ENCODE measurements at regions not wholly inside any gene's neighbourhood (a gene's known extent, or its start where the extent isn't known, plus 50 kb on each side); places are given as distances from the start of the nearest gene placed in this dataset.

GRCh38 chr6:3638662-3639061, 112.9 kb downstream of the PXDC1 start:
- TF ChIP-seq, protein P1, sequence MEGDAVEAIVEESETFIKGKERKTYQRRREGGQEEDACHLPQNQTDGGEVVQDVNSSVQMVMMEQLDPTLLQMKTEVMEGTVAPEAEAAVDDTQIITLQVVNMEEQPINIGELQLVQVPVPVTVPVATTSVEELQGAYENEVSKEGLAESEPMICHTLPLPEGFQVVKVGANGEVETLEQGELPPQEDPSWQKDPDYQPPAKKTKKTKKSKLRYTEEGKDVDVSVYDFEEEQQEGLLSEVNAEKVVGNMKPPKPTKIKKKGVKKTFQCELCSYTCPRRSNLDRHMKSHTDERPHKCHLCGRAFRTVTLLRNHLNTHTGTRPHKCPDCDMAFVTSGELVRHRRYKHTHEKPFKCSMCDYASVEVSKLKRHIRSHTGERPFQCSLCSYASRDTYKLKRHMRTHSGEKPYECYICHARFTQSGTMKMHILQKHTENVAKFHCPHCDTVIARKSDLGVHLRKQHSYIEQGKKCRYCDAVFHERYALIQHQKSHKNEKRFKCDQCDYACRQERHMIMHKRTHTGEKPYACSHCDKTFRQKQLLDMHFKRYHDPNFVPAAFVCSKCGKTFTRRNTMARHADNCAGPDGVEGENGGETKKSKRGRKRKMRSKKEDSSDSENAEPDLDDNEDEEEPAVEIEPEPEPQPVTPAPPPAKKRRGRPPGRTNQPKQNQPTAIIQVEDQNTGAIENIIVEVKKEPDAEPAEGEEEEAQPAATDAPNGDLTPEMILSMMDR (IDR thresholded peaks at IDR 0.05; ENCODE audit: low read length) = no peak
- TF ChIP-seq EZH2 (optimal IDR thresholded peaks at IDR 0.05; ENCODE audit: low read depth, low read length) = no peak
- TF ChIP-seq EZH2phosphoT487 (IDR thresholded peaks at IDR 0.05; ENCODE audit: low read length) = no peak
- H4K20me1 ChIP-seq (ENCODE audit: insufficient read depth, low read length) = no peaks in the 10 kb centered on the region
- no peak overlapping the region for H3K4me2 ChIP-seq (ENCODE audit: low read depth, low read length)
- no peaks in the 10 kb centered on the region for H3K27me3 ChIP-seq (replicated peaks; ENCODE audit: insufficient read depth, low read length)
- no peaks in the 10 kb centered on the region for H3F3A ChIP-seq (ENCODE audit: insufficient read depth, low read length)
- H3K9me2 ChIP-seq (replicated peaks; ENCODE audit: insufficient read depth, low read length) = no peaks in the 10 kb centered on the region
- H3K27ac ChIP-seq (ENCODE audit: low read length) = no peak overlapping the region
- no peaks in the 10 kb centered on the region for H3K4me1 ChIP-seq (ENCODE audit: low read length)
- H2AFZ ChIP-seq (ENCODE audit: low read length) = no peak overlapping the region
- no peak overlapping the region for H3K9ac ChIP-seq (ENCODE audit: low read length)
- DNase-seq = no peak
- no peaks in the 10 kb centered on the region for H3K9me3 ChIP-seq (replicated peaks; ENCODE audit: insufficient read depth, low read length)
- H3K4me3 ChIP-seq (ENCODE audit: low read length) = no peak overlapping the region
- H3K79me2 ChIP-seq (ENCODE audit: low read length) = no peaks in the 10 kb centered on the region
- no peaks in the 10 kb centered on the region for H3K36me3 ChIP-seq (replicated peaks; ENCODE audit: insufficient read depth, low read length)

- Histone ChIP-seq H3K27me3 (replicated peaks; ENCODE audit: insufficient read depth, low read length) (no peaks in the 10 kb centered on the region), H3K4me2 (ENCODE audit: low read depth, low read length) (no peak overlapping the region), H3K9me2 (replicated peaks; ENCODE audit: insufficient read depth, low read length) (no peaks in the 10 kb centered on the region), H3K9me3 (replicated peaks; ENCODE audit: insufficient read depth, low read length) (no peaks in the 10 kb centered on the region), H4K20me1 (ENCODE audit: insufficient read depth, low read length) (no peaks in the 10 kb centered on the region), H3F3A (ENCODE audit: insufficient read depth, low read length) (no peaks in the 10 kb centered on the region), H3K4me3 (ENCODE audit: low read length) (no peak overlapping the region), H2AFZ (ENCODE audit: low read length) (no peak overlapping the region), H3K9ac (ENCODE audit: low read length) (no peak overlapping the region), H3K4me1 (ENCODE audit: low read length) (no peaks in the 10 kb centered on the region), H3K79me2 (ENCODE audit: low read length) (no peaks in the 10 kb centered on the region), H3K27ac (ENCODE audit: low read length) (no peak overlapping the region), H3K36me3 (replicated peaks; ENCODE audit: insufficient read depth, low read length) (no peaks in the 10 kb centered on the region)
- TF ChIP-seq EZH2phosphoT487 (IDR thresholded peaks at IDR 0.05; ENCODE audit: low read length) = no peak
- no peak for TF ChIP-seq EZH2 (optimal IDR thresholded peaks at IDR 0.05; ENCODE audit: low read depth, low read length)
- TF ChIP-seq, protein P1 (IDR thresholded peaks at IDR 0.05; ENCODE audit: low read length) = no peak
- DNase-seq = no peak
Measured at GRCh38 chr6:3636060-3636459, 115.5 kb downstream of the PXDC1 start.

DNA sequence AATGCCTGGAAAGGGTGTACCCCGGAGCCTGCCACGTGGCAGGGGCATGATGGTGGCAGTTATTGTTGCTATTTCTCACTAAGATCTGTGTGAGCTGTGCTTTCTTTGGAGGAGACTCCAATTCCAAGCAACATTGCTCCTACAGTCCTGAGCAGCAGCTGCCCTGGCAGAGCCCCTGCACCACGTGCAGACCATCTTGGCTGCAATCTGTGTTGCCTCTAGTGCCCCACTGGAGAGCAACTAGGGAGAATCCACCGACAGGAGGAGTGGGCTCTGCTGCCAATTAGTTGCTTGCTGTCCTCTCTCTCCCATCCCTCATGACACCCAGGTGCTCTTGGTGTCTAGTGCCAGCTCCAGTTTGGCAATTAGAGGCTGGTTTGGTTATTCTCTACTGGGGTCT, 116.0 kb downstream of the PXDC1 start:
- no peaks in the 10 kb centered on the region for H3K9me3 ChIP-seq (replicated peaks; ENCODE audit: insufficient read depth, low read length)
- no peaks in the 10 kb centered on the region for H3K79me2 ChIP-seq (ENCODE audit: low read length)
- H3K9me2 ChIP-seq (replicated peaks; ENCODE audit: insufficient read depth, low read length) = no peaks in the 10 kb centered on the region
- H3F3A ChIP-seq (ENCODE audit: insufficient read depth, low read length) = no peaks in the 10 kb centered on the region
- H3K27me3 ChIP-seq (replicated peaks; ENCODE audit: insufficient read depth, low read length) = no peaks in the 10 kb centered on the region
- DNase-seq = no peak
- TF ChIP-seq EZH2phosphoT487 (IDR thresholded peaks at IDR 0.05; ENCODE audit: low read length) (no peak), EZH2 (optimal IDR thresholded peaks at IDR 0.05; ENCODE audit: low read depth, low read length) (no peak)
- TF ChIP-seq, protein P1 (IDR thresholded peaks at IDR 0.05; ENCODE audit: low read length) = no peak
- no peak overlapping the region for H2AFZ ChIP-seq (ENCODE audit: low read length)
- no peaks in the 10 kb centered on the region for H3K4me1 ChIP-seq (ENCODE audit: low read length)
- no peaks in the 10 kb centered on the region for H4K20me1 ChIP-seq (ENCODE audit: insufficient read depth, low read length)
- no peak overlapping the region for H3K9ac ChIP-seq (ENCODE audit: low read length)
- no peak overlapping the region for H3K27ac ChIP-seq (ENCODE audit: low read length)
- H3K4me3 ChIP-seq (ENCODE audit: low read length) = no peak overlapping the region
- H3K36me3 ChIP-seq (replicated peaks; ENCODE audit: insufficient read depth, low read length) = no peaks in the 10 kb centered on the region
- no peak overlapping the region for H3K4me2 ChIP-seq (ENCODE audit: low read depth, low read length)
